Activated CD4-positive, alpha-beta T cell treated with anti-CD3 and anti-CD28 coated beads, Interleukin-10, Interleukin-2, amounts not matched to agents 100 ng/mL and 50 ng/mL, durations not matched to agents 16 hours and 8 hours (primary cell): ENCODE measurements at regions not wholly inside any gene's neighbourhood (a gene's known extent, or its start where the extent isn't known, plus 50 kb on each side); places are given as distances from the start of the nearest gene placed in this dataset.
"Not testable (repeated sequence)": the region's sequence is repeated elsewhere in the genome, so short reads cannot be mapped to it uniquely, and the experiment has no call there.

ENCODE experiments used
- DNase-seq: peaks from one replicate; pipeline ENCODE4 v3.0.0-alpha.2; 2020

GRCh38 chr16:46519063-46519462, 102.1 kb downstream of the SHCBP1 start:
- no peak for DNase-seq

- no peak for DNase-seq
Measured at GRCh38 chr16:46496701-46497100, 124.5 kb downstream of the SHCBP1 start.

- no peak for DNase-seq
Measured at GRCh38 chr16:46482895-46483294, 138.3 kb downstream of the SHCBP1 start.

GRCh38 chr16:46466239-46466638, 154.9 kb downstream of the SHCBP1 start:
- no peak for DNase-seq

- DNase-seq: not testable (repeated sequence)
Measured at GRCh38 chr16:46454801-46455200, 166.4 kb downstream of the SHCBP1 start.

GRCh38 chr16:46428108-46429061, 192.8 kb downstream of the SHCBP1 start:
- no peak for DNase-seq

GRCh38 chr16:46427340-46428107, 193.7 kb downstream of the SHCBP1 start:
- no peak for DNase-seq

- no peak for DNase-seq
Measured at GRCh38 chr16:46426336-46426735, 194.8 kb downstream of the SHCBP1 start.

- no peak for DNase-seq
Measured at GRCh38 chr16:46404028-46404427, 217.2 kb downstream of the SHCBP1 start.

GRCh38 chr16:46398559-46398958, 222.6 kb downstream of the SHCBP1 start:
- DNase-seq: peak; percentile 23

GRCh38 chr16:46396883-46397270, 224.3 kb downstream of the SHCBP1 start:
- peak; percentile 29 for DNase-seq

GRCh38 chr16:46396131-46396882, 224.9 kb downstream of the SHCBP1 start:
- peak; percentile 48 for DNase-seq

- DNase-seq: peak; percentile 35
Measured at GRCh38 chr16:46395391-46395921, 225.7 kb downstream of the SHCBP1 start.

- DNase-seq: not testable (repeated sequence)
Measured at GRCh38 chr16:46394963-46395362, 226.2 kb downstream of the SHCBP1 start.

GRCh38 chr16:46394149-46394548, 227.0 kb downstream of the SHCBP1 start:
- DNase-seq: not testable (repeated sequence)

GRCh38 chr16:46392930-46393722, 228.1 kb downstream of the SHCBP1 start:
- DNase-seq: peak; percentile 63

GRCh38 chr16:46390660-46391462, 230.3 kb downstream of the SHCBP1 start:
- DNase-seq: peak; percentile 87

GRCh38 chr16:46389561-46390041, 231.6 kb downstream of the SHCBP1 start:
- peak; percentile 96 for DNase-seq

- DNase-seq: not testable (repeated sequence)
Measured at GRCh38 chr16:46388939-46389491, 232.2 kb downstream of the SHCBP1 start.

- not testable (repeated sequence) for DNase-seq
Measured at GRCh38 chr16:46388354-46388753, 232.8 kb downstream of the SHCBP1 start.
